ENCODE measurements at regions not wholly inside any gene's neighbourhood (a gene's known extent, or its start where the extent isn't known, plus 50 kb on each side); places are given as distances from the start of the nearest gene placed in this dataset.

DNA sequence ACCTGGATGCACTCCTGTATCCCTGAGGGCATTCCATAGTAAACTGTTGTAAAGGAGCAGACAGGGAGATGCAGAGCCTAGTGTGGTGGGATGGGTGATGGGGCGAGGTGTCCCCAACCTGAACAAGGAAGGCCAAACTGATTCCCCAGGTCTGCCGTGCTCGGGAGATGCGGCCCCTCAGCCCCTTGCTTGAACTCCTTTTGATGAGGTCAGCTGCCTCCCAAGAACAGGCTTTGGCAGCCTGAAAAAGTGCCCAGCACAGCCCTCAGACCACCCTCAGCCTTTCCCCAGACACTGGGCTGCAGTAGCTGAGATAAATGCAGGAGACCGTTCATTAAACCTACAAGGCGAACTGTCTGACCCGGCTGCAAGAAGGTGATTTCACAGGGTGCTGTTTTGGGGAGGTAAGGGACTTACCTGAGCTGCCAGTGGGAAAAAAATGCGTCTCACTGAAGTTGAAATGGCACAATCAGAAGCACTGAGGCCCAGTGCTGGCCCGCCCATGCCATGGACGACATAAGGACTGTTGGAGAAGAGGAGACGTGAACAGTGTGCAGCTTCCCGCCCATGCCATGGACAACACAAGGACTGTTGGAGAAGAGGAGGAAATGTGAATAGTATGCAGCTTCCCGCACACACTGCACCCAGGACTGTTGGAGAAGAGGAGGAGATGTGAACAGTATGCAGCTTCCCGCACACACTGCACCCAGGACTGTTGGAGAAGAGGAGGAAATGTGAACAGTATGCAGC lies 148.4 kb upstream of the FAM20C start:
- in situ Hi-C loops (cut with HindIII; ENCODE audit: low sequenced_read_pairs) = no loop called here
- no peak overlapping the region for H3K4me3 ChIP-seq (ENCODE audit: low read depth, low read length)
- TF ChIP-seq, protein P1, sequence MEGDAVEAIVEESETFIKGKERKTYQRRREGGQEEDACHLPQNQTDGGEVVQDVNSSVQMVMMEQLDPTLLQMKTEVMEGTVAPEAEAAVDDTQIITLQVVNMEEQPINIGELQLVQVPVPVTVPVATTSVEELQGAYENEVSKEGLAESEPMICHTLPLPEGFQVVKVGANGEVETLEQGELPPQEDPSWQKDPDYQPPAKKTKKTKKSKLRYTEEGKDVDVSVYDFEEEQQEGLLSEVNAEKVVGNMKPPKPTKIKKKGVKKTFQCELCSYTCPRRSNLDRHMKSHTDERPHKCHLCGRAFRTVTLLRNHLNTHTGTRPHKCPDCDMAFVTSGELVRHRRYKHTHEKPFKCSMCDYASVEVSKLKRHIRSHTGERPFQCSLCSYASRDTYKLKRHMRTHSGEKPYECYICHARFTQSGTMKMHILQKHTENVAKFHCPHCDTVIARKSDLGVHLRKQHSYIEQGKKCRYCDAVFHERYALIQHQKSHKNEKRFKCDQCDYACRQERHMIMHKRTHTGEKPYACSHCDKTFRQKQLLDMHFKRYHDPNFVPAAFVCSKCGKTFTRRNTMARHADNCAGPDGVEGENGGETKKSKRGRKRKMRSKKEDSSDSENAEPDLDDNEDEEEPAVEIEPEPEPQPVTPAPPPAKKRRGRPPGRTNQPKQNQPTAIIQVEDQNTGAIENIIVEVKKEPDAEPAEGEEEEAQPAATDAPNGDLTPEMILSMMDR (IDR thresholded peaks at IDR 0.05; ENCODE audit: low read depth, low read length) = no peak
- no peak for DNase-seq (ENCODE audit: low read depth, low spot score)

DNA sequence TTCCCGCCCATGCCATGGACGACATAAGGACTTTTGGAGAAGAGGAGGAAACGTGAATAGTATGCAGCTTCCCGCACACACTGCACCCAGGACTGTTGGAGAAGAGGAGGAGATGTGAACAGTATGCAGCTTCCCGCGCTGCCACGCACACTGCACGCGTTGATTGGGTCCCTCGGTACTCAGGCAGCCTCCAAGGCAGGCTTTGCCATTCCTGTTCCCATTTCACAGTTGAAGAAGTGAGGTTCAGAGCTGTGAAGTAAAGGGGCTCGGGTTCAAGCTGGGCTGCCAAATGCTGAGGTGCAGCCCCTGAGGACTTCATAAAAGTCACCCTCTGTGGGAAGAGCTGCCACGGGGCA lies 147.9 kb upstream of the FAM20C start:
- DNase-seq (ENCODE audit: low read depth, low spot score) = no peak
- TF ChIP-seq, protein P1 (IDR thresholded peaks at IDR 0.05; ENCODE audit: low read depth, low read length) = no peak
- no peak overlapping the region for H3K4me3 ChIP-seq (ENCODE audit: low read depth, low read length)
- in situ Hi-C loops (cut with HindIII; ENCODE audit: low sequenced_read_pairs) = no loop called here

DNA sequence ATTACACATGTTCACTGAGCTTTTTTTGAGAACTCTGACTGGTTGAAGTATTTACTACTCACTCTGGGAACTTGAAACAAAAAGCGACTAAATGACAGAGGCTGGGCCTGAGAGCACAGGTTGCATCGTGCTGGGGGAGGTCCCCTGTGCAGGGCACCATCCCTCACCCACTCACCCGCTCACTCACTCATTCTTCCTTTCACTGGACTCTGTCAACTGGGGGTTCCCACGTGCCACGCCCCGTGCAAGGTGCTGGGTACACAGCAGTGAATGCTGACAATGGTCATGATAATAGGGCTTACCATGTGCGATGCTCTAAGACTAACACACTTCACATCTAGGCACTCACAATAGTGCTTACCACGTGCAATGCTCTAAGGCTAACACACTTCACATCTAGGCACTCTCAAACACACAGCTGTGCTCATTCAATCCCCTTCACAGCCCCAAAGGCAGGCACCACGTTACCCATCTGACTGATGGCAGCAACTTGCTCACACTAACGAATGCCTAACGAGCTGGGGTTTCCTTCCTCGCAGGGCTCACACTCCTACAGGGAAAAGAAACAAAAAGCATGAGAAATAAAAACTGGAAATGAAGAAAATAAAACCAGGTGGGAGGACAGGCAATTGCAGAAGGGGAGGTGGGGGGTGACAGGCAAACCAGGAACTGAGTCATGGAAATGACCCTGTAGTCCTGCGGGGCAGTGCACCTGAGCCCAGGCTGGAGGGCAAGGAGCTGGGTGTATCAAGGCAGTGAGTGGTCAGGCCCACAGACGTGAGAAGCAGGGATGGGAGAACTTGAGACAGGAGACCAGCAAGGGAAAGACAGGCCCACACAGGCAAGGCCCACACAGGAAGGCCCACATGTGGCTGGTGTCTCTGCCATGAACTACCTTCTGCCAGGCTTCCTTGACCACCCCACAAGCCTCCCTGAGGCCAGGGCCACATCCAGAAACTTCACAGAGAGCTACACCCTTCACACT lies 147.0 kb upstream of the FAM20C start:
- no peak for DNase-seq (ENCODE audit: low read depth, low spot score)
- TF ChIP-seq, protein P1 (IDR thresholded peaks at IDR 0.05; ENCODE audit: low read depth, low read length) = no peak
- in situ Hi-C loops (cut with HindIII; ENCODE audit: low sequenced_read_pairs) = no loop called here
- no peak overlapping the region for H3K4me3 ChIP-seq (ENCODE audit: low read depth, low read length)

DNA sequence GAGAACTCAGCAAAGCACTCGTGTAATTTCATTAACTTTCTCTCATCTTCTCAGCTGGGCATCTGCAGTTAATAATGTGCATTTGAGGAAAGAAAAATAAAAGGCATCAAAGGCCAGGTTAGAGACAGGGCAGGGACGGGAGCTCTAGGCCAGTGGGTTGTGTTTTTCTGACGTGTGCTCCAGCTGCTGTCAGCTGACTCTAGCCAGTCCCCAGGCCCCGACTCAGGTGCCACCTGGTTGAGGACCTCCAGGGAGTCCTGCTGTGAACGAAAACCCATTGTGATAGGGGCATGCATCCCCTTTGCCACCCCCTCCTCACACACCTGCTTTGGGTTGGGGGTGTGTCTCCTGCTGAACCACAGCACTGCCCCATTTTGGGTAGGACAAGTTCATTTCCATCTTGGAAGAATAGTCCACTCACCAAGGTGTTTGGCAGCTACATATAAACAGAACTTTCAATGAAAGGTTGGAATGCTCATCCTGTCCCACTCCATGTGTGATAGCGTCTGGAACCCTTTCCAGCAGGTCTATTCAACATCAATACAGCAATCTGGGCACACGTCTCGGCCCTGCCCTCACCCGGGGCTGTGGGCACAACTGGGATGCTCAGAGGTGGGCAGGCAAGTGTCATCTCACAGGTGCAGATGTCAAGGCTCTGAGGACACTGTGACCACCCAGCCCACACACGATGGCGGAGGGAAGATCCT lies 146.1 kb upstream of the FAM20C start:
- in situ Hi-C loops (cut with HindIII; ENCODE audit: low sequenced_read_pairs) = no loop called here
- TF ChIP-seq, protein P1 (IDR thresholded peaks at IDR 0.05; ENCODE audit: low read depth, low read length) = no peak
- DNase-seq (ENCODE audit: low read depth, low spot score) = no peak

DNA sequence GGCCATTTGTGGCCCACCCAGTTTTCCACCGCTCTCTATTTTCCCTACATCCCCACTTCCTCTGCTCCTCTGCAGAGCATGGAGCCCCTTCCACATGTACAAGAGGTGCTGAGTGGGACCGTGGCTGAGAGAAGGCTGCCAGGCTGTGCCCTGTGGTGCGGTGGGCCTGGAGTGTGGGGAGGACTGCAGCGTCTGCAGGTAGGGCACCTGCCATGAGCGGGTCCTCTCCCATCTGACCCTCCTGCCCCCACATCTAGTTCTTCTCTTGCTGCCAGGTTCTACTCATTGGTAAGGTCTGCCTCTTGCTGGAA lies 145.6 kb upstream of the FAM20C start:
- H3K4me3 ChIP-seq (ENCODE audit: low read depth, low read length) = no peak overlapping the region
- in situ Hi-C loops (cut with HindIII; ENCODE audit: low sequenced_read_pairs) = no loop called here
- TF ChIP-seq, protein P1 (IDR thresholded peaks at IDR 0.05; ENCODE audit: low read depth, low read length) = no peak
- DNase-seq (ENCODE audit: low read depth, low spot score) = no peak

More for the DNA sequence above, 146.1 kb upstream of the FAM20C start:
- H3K4me3 ChIP-seq (ENCODE audit: low read depth, low read length) = no peak overlapping the region

DNA sequence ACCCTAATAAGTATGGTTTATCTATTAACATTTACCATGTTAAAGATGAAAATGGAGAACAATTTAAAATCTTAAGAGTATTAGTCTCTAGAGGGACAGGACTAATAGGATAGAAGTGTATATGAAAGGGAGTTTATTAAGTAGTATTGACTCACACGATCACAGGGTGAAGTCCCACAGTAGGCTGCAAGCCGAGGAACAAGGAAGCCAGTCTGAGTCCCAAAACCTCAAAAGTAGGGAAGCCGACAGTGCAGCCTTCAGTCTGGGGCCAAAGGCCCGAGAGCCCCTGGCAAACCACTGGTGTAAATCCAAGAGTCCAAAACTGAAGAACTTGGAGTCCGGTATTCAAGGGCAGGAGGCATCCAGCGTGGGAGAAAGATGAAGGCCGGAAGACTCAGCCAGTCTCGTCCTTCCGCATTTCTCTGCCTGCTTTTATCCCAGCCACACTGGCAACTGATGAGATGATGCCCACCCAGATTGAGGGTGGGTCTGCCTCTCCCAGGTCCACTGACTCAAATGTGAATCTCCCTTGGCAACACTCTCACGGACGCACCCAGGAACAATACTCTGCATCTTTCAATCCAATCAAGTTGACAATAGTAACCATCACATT lies 140.8 kb upstream of the FAM20C start:
- no peak for DNase-seq (ENCODE audit: low read depth, low spot score)
- in situ Hi-C loops (cut with HindIII; ENCODE audit: low sequenced_read_pairs) = no loop called here
- no peak overlapping the region for H3K4me3 ChIP-seq (ENCODE audit: low read depth, low read length)
- TF ChIP-seq, protein P1 (IDR thresholded peaks at IDR 0.05; ENCODE audit: low read depth, low read length) = no peak
